Cardiac fibroblast (primary cell): ENCODE measurements at regions not wholly inside any gene's neighbourhood (a gene's known extent, or its start where the extent isn't known, plus 50 kb on each side); places are given as distances from the start of the nearest gene placed in this dataset.
A peak's percentile ranks its signal among the peaks of the same experiment; 100 is the strongest.
"Not testable (repeated sequence)": the region's sequence is repeated elsewhere in the genome, so short reads cannot be mapped to it uniquely, and the experiment has no call there.

ENCODE experiments used
- DNase-seq, 2 donors: peaks; one replicate each; pipeline versions ENCODE4 v3.0.0 to v3.0.0-alpha.2; 2010; ENCODE audit warnings: low read depth in 2 of 2
- H3K4me3 ChIP-seq, 2 donors: replicated peaks in 1 of 2; 1 replicate in 1 of 2; 2 replicates in 1 of 2; pipeline ENCODE4 v1.5.1; 2011; ENCODE audit warnings: low read depth in 2 of 2, low read length in 2 of 2, mild to moderate bottlenecking in 2 of 2, moderate library complexity in 1 of 2
- TF ChIP-seq, protein P1 (sequence below): IDR thresholded peaks from one replicate; pipeline ENCODE4 v1.5.1; 2011; ENCODE audit warnings: low read depth, mild to moderate bottlenecking, low read length, inconsistent platforms

DNA sequence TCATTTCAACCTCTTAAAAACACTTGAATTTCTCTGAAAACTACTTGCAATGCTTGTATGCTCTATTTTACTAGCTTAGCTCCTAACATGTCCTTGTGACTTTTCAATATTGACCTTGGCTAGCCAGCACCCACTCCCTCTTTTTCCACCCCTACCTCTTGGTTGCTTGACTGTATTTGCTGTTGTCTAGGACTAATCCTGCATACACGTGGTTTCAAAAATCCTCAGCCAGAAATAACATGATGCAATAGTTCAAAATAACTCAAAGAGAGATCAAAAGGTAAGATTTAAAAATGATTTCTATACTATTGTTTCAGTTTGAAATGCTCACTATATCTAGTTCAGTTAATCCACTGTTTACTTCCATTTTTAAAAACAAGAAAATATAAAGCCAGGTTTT, 102.3 kb upstream of the TBX18 start:
- no peak overlapping the region for H3K4me3 ChIP-seq
- peak in 1 of 2 donors; percentile 60 for DNase-seq
- TF ChIP-seq, protein P1, sequence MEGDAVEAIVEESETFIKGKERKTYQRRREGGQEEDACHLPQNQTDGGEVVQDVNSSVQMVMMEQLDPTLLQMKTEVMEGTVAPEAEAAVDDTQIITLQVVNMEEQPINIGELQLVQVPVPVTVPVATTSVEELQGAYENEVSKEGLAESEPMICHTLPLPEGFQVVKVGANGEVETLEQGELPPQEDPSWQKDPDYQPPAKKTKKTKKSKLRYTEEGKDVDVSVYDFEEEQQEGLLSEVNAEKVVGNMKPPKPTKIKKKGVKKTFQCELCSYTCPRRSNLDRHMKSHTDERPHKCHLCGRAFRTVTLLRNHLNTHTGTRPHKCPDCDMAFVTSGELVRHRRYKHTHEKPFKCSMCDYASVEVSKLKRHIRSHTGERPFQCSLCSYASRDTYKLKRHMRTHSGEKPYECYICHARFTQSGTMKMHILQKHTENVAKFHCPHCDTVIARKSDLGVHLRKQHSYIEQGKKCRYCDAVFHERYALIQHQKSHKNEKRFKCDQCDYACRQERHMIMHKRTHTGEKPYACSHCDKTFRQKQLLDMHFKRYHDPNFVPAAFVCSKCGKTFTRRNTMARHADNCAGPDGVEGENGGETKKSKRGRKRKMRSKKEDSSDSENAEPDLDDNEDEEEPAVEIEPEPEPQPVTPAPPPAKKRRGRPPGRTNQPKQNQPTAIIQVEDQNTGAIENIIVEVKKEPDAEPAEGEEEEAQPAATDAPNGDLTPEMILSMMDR = no peak

DNA sequence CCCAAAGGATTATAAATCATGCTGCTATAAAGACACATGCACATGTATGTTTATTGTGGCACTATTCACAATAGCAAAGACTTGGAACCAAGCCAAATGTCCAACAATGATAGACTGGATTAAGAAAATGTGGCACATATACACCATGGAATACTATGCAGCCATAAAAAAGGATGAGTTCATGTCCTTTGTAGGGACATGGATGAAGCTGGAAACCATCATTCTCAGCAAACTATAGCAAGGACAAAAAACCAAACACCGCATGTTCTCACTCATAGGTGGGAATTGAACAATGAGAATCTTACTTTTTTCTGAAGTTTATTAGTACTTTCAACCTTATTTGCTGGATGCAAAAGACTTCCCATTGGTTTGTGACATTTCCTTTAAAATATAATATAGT, 101.0 kb upstream of the TBX18 start:
- not testable (repeated sequence) for DNase-seq, H3K4me3 ChIP-seq

DNA sequence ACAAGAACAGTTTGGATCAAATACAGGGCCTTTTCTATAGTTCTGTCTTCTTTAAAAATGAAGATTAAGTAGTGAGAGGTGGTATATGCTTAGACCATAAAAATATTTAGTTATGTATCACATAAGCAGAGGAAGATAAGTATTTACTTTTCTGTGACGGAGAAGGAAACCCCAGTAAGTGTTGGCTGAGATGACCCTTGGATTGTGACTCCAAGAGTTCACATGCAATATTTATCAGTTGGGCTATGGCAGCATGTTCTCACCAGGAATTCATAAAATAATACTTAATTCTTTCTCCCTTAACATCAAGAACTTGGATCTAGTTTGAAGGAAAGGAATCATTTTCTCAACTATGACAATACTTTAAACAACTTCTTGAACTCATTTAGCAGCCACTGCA, 98.4 kb upstream of the TBX18 start:
- H3K4me3 ChIP-seq = no peak overlapping the region
- TF ChIP-seq, protein P1 = no peak
- no peak for DNase-seq

DNA sequence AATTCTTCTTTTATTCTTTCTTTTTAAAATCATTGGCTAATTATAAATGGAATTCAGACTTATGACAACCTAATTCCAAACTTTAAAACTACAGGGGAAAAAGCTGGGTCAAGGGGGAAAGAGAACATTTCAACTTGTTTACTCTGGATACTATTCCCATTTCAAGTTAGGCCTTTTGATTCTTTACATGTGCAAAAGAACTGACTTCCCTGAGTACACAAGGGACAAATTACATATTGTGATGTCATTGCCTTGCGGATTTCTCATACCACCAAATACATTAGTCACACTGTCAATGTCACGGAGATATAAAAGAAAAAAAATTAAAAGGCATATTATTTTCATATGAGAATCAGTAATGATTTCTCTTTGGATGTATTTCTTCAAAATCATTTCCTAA, 96.5 kb upstream of the TBX18 start:
- TF ChIP-seq, protein P1 = no peak
- no peak overlapping the region for H3K4me3 ChIP-seq
- DNase-seq = peak in 1 of 2 donors; percentile 71

DNA sequence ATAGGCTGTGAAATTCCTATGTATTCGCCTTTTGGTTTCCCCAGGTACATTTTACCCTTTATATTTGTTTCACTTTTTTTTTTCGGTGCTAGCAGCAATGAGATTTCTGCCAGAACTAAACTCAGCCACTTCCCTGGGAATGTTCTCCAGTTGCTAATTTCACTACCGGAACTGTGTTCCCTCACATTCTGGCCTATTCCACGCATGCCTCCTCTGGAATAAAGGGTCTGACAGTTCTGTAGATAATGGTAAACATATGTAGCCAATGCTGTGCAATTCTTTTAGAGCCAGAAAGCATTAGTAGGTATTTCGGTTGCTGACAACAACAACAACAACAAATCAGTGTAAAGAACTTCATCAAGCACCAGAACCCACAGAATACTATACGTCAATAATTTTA, 96.1 kb upstream of the TBX18 start:
- no peak for DNase-seq
- TF ChIP-seq, protein P1 = no peak
- no peak overlapping the region for H3K4me3 ChIP-seq

DNA sequence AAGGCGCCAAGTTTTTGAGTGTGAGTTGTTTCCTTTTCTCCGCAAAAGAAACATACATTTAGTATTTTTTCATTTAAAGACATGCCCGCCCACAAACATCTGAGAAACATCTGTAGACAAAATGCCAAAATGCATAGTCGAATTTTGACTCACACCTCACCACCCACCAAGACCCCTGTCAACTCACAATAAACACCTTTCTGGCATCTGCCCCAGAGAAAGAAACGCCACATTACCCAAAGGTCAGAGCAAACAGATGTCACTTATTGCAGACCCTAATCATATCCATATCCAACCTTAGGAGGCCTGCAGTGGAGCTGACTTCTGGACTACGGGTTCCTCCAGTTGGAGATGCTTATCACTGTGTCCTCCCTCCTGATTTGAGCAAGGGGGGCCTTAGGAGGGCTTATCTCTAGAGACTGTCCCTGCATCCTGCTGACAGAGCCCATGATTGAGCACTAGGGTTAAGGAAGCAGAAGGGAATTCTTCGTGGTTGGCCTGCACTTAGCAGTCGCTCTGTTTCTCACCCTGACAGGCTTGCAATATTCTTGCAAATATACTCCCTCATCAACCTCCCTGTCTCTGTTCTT, 90.5 kb upstream of the TBX18 start:
- TF ChIP-seq, protein P1 = no peak
- no peak overlapping the region for H3K4me3 ChIP-seq
- no peak for DNase-seq

DNA sequence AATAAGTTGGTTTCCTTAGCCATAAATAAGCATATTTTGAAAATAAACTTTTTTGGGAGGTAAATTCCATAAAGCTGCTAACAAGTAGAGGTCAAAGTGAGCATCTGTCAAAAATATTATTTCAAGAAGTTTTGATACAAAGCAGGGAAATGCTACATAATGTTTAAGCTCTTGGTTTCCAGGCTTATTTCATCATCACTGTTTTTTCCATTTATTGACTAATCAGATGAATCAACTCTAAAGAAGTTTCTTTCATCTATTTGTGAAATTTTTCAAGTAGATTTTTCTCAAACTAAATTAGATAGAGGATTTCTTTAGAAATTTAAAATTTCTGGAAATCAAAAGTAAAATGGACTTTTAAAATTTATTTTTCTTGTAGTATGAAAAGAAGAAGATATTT, 89.5 kb upstream of the TBX18 start:
- TF ChIP-seq, protein P1 = no peak
- no peak overlapping the region for H3K4me3 ChIP-seq
- DNase-seq = peak in 1 of 2 donors; percentile 63
